H1 (cell line): ENCODE measurements at regions not wholly inside any gene's neighbourhood (a gene's known extent, or its start where the extent isn't known, plus 50 kb on each side); places are given as distances from the start of the nearest gene placed in this dataset.

ENCODE experiments used
- CTCF ChIA-PET: fragments of 300-600 bp; sonication (Branson Sonifier 250); formaldehyde crosslinking; loops from one replicate; lab custom pipeline; 2021; ENCODE audit not compliant: partially characterized antibody; lab: Charles Lee
- POLR2A ChIA-PET: fragments of 300-600 bp; sonication (Branson Sonifier 250); formaldehyde crosslinking; loops from one replicate; lab custom pipeline; 2021; ENCODE audit warnings: inconsistent platforms; ENCODE audit not compliant: partially characterized antibody; lab: Charles Lee
- DNase-seq, 2 experiments: peaks; one replicate each; pipeline versions ENCODE4 v3.0.0 to v3.0.0-alpha.2; 2010 to 2022; ENCODE audit warnings: low spot score in 2 of 2, low read depth in 1 of 2, mixed read lengths in 1 of 2
- FAIRE-seq: peaks from 2 replicates; lab custom pipeline; 2011; peaks lifted over from hg19 to GRCh38; lab: Jason Lieb, UNC
- H2AFZ ChIP-seq: 2 replicates; pipeline ENCODE4 v1.8.1; 2012; ENCODE audit warnings: low read length, inconsistent platforms
- H2AK5ac ChIP-seq: 2 replicates; pipeline ENCODE4 v1.6.1; 2013; ENCODE audit warnings: low read depth, low read length
- H2BK120ac ChIP-seq: replicated peaks from 2 replicates; pipeline ENCODE3; 2013; ENCODE audit warnings: low read depth, low read length, inconsistent platforms
- H2BK12ac ChIP-seq: 2 replicates; pipeline ENCODE4 v1.6.1; 2013; ENCODE audit warnings: low read depth, low read length
- H2BK15ac ChIP-seq: 2 replicates; pipeline ENCODE4 v1.6.1; 2013; ENCODE audit warnings: low read length
- H2BK20ac ChIP-seq: 2 replicates; pipeline ENCODE4 v1.6.1; 2013; ENCODE audit warnings: low read length
- H2BK5ac ChIP-seq: 2 replicates; pipeline ENCODE4 v1.6.1; 2013; ENCODE audit warnings: low read depth, low read length
- H3K14ac ChIP-seq: 2 replicates; pipeline ENCODE4 v1.6.1; 2013; ENCODE audit warnings: inconsistent platforms; ENCODE audit not compliant: insufficient read length
- H3K18ac ChIP-seq: 2 replicates; pipeline ENCODE4 v1.6.1; 2013; ENCODE audit warnings: low read length; ENCODE audit errors: extremely low read depth
- H3K23ac ChIP-seq: 2 replicates; pipeline ENCODE4 v1.6.1; 2013; ENCODE audit warnings: inconsistent platforms; ENCODE audit not compliant: insufficient read length
- H3K23me2 ChIP-seq: 2 replicates; pipeline ENCODE4 v1.6.1; 2013; ENCODE audit warnings: low read depth, low read length
- H3K27ac ChIP-seq: 2 replicates; pipeline ENCODE4 v1.6.1; 2011; ENCODE audit warnings: low read depth, low read length, inconsistent platforms
- H3K27me3 ChIP-seq, 4 experiments: replicated peaks in 1 of 4; 1 replicate in 1 of 4; 2 replicates in 3 of 4; pipeline versions ENCODE4 v1.6.1 to v1.8.1; 2011 to 2013; ENCODE audit warnings: low read length in 3 of 4, mild to moderate bottlenecking in 3 of 4, inconsistent platforms in 2 of 4, mixed read lengths in 2 of 4, moderate library complexity in 1 of 4; ENCODE audit not compliant: control insufficient read depth in 3 of 4, insufficient read depth in 3 of 4; ENCODE audit errors: extremely low read depth in 1 of 4
- H3K36me3 ChIP-seq, 4 experiments: 2 replicates each; pipeline versions ENCODE4 v1.6.1 to v1.8.1; 2011 to 2013; ENCODE audit warnings: mild to moderate bottlenecking in 4 of 4, low read length in 3 of 4, moderate library complexity in 2 of 4, control low read depth in 1 of 4, inconsistent platforms in 1 of 4; ENCODE audit not compliant: insufficient read depth in 4 of 4, control insufficient read depth in 2 of 4
- H3K4ac ChIP-seq: replicated peaks from 2 replicates; pipeline ENCODE3; 2013; ENCODE audit warnings: low read length, low read depth, mixed read lengths, inconsistent platforms; ENCODE audit not compliant: insufficient read length
- H3K4me1 ChIP-seq, 4 experiments: replicated peaks in 1 of 4; 1 replicate in 1 of 4; 2 replicates in 3 of 4; pipeline versions ENCODE4 v1.6.1 to v1.8.1; 2011 to 2013; ENCODE audit warnings: low read length in 3 of 4, inconsistent platforms in 2 of 4, mixed read lengths in 1 of 4; ENCODE audit not compliant: insufficient read depth in 4 of 4, control insufficient read depth in 3 of 4
- H3K4me2 ChIP-seq, 2 experiments: 2 replicates each; pipeline versions ENCODE4 v1.6.1 to v1.8.1; 2011 to 2013; ENCODE audit warnings: low read depth in 2 of 2, low read length in 2 of 2, control low read depth in 1 of 2, inconsistent platforms in 1 of 2, mild to moderate bottlenecking in 1 of 2; ENCODE audit not compliant: insufficient read depth in 1 of 2
- H3K4me3 ChIP-seq, 4 experiments: fragments of 200-600, 300-600 bp in 1 of 4; sonication (generic), shearing (Covaris generic), sonication (Bioruptor Twin) in 1 of 4; 2 replicates each; pipeline versions ENCODE4 v1.5.1 to v1.8.1; 2011 to 2016; ENCODE audit warnings: low read length in 4 of 4, low read depth in 3 of 4, control low read depth in 2 of 4, inconsistent platforms in 2 of 4, mild to moderate bottlenecking in 2 of 4, mixed read lengths in 1 of 4, moderate library complexity in 1 of 4; ENCODE audit not compliant: insufficient read depth in 2 of 4; ENCODE audit errors: extremely low read depth in 1 of 4
- H3K56ac ChIP-seq: replicated peaks from 2 replicates; pipeline ENCODE3; 2013; ENCODE audit warnings: low read depth, mild to moderate bottlenecking, mixed read lengths, low read length, inconsistent platforms; ENCODE audit not compliant: insufficient read length
- H3K79me1 ChIP-seq: 2 replicates; pipeline ENCODE4 v1.6.1; 2013; ENCODE audit warnings: low read depth, low read length, control low read depth
- H3K79me2 ChIP-seq, 2 experiments: 2 replicates each; pipeline versions ENCODE4 v1.6.1 to v1.8.1; 2012 to 2013; ENCODE audit warnings: low read length in 2 of 2, mild to moderate bottlenecking in 2 of 2, inconsistent platforms in 1 of 2; ENCODE audit not compliant: insufficient read depth in 2 of 2, control insufficient read depth in 1 of 2
- H3K9ac ChIP-seq, 4 experiments: replicated peaks in 1 of 4; 1 replicate in 1 of 4; 2 replicates in 3 of 4; pipeline versions ENCODE4 v1.6.1 to v1.8.1; 2011 to 2013; ENCODE audit warnings: low read depth in 3 of 4, low read length in 3 of 4, control low read depth in 2 of 4, mild to moderate bottlenecking in 2 of 4, moderate library complexity in 2 of 4, inconsistent platforms in 1 of 4; ENCODE audit errors: extremely low read depth in 1 of 4
- H3K9me3 ChIP-seq, 2 experiments: 2 replicates each; pipeline versions ENCODE4 v1.6.1 to v1.8.1; 2012 to 2013; ENCODE audit warnings: mild to moderate bottlenecking in 2 of 2, moderate library complexity in 2 of 2, control low read depth in 1 of 2, inconsistent platforms in 1 of 2, low read depth in 1 of 2, low read length in 1 of 2, mixed read lengths in 1 of 2; ENCODE audit not compliant: insufficient read depth in 2 of 2
- H4K20me1 ChIP-seq, 2 experiments: replicated peaks in 1 of 2; 2 replicates each; pipeline versions ENCODE3 to v1.8.1; 2011 to 2013; ENCODE audit warnings: inconsistent platforms in 2 of 2, low read length in 2 of 2, mild to moderate bottlenecking in 1 of 2; ENCODE audit not compliant: insufficient read depth in 2 of 2, control insufficient read depth in 1 of 2
- H4K5ac ChIP-seq: 2 replicates; pipeline ENCODE4 v1.6.1; 2013; ENCODE audit warnings: low read length, low read depth, mixed read lengths, inconsistent platforms; ENCODE audit not compliant: insufficient read length
- H4K8ac ChIP-seq: 2 replicates; pipeline ENCODE4 v1.8.0; 2013; ENCODE audit warnings: mild to moderate bottlenecking, moderate library complexity, low read length, inconsistent platforms; ENCODE audit not compliant: insufficient read depth; ENCODE audit errors: extremely low read depth
- H4K91ac ChIP-seq: replicated peaks from 2 replicates; pipeline ENCODE3; 2013; ENCODE audit warnings: low read length, mixed read lengths, inconsistent platforms; ENCODE audit not compliant: insufficient read length
- CBX8 ChIP-seq: fragments of 300-800, 300-1000 bp; sonication (generic); IDR thresholded peaks from 2 replicates; pipeline ENCODE4 v1.7.1; 2016; ENCODE audit warnings: low read depth, low read length, borderline replicate concordance
- CREB1 ChIP-seq: IDR thresholded peaks from 2 replicates; pipeline ENCODE4 v1.6.1; 2012; ENCODE audit warnings: inconsistent platforms
- CTBP2 ChIP-seq: IDR thresholded peaks from 2 replicates; pipeline ENCODE4 v1.7.0; 2011; ENCODE audit warnings: borderline replicate concordance, mild to moderate bottlenecking, moderate library complexity, mixed read lengths, low read length; ENCODE audit not compliant: insufficient read depth, insufficient read length
- EP300 ChIP-seq, 2 experiments: IDR thresholded peaks; 1 replicate in 1 of 2; 2 replicates in 1 of 2; pipeline ENCODE4 v1.6.1; 2011 to 2012; ENCODE audit warnings: low read depth in 2 of 2, low read length in 2 of 2, mild to moderate bottlenecking in 2 of 2, borderline replicate concordance in 1 of 2, inconsistent platforms in 1 of 2, moderate library complexity in 1 of 2
- HDAC6 ChIP-seq: IDR thresholded peaks from one replicate; pipeline ENCODE4 v1.7.1; 2012; ENCODE audit warnings: low read depth, mild to moderate bottlenecking, inconsistent platforms, low read length, moderate library complexity
- NRF1 ChIP-seq: IDR thresholded peaks from 2 replicates; pipeline ENCODE4 v1.6.1; 2011; ENCODE audit warnings: mild to moderate bottlenecking, low read depth, low read length, improper control_type of control experiment
- POLR2A ChIP-seq, 2 experiments: IDR thresholded peaks; 1 replicate in 1 of 2; 2 replicates in 1 of 2; pipeline ENCODE4 v1.6.1; 2011; ENCODE audit warnings: low read depth in 2 of 2, low read length in 2 of 2, mild to moderate bottlenecking in 2 of 2; ENCODE audit errors: control extremely low read depth in 1 of 2
- RBBP5 ChIP-seq: IDR thresholded peaks from 2 replicates; pipeline ENCODE4 v1.7.1; 2012; ENCODE audit warnings: low read depth, mild to moderate bottlenecking, inconsistent platforms, low read length, moderate library complexity, borderline replicate concordance
- SIRT6 ChIP-seq: IDR thresholded peaks from one replicate; pipeline ENCODE4 v1.7.1; 2012; ENCODE audit warnings: low read length, inconsistent platforms
- SRF ChIP-seq: IDR thresholded peaks from 2 replicates; pipeline ENCODE4 v1.6.1; 2011; ENCODE audit warnings: mild to moderate bottlenecking, low read depth, low read length, moderate library complexity
- TCF12 ChIP-seq: IDR thresholded peaks from 2 replicates; pipeline ENCODE4 v1.6.1; 2011; ENCODE audit warnings: low read depth, mild to moderate bottlenecking, low read length
- ZNF274 ChIP-seq: IDR thresholded peaks from 2 replicates; pipeline ENCODE4 v1.7.0; 2012; ENCODE audit warnings: low read length, borderline replicate concordance; ENCODE audit errors: extremely low read depth
- WGBS, 2 experiments: shearing (Covaris generic) in 1 of 2; methylation state at CpG; one replicate each; pipeline versions ENCODE4 v1.1.6 to v1.1.7; 2013 to 2015; ENCODE audit warnings: low lambda C conversion rate in 2 of 2, mixed read lengths in 2 of 2, inconsistent platforms in 1 of 2, low coverage in 1 of 2, missing lambda C conversion rate in 1 of 2; ENCODE audit not compliant: insufficient replicate concordance in 2 of 2, insufficient coverage in 1 of 2, insufficient read length in 1 of 2; ENCODE audit errors: extremely low coverage in 1 of 2, missing lambda C conversion rate in 1 of 2; 5-methylcytosine and 5-hydroxymethylcytosine counted together
- TF ChIP-seq, protein P1 (sequence below): IDR thresholded peaks from 2 replicates; pipeline ENCODE4 v1.6.1; 2011; ENCODE audit warnings: low read length, improper control_type of control experiment

GRCh38 chr22:22974156-22974555 is 86.5 kb downstream of the IGLL5 start:
- Histone ChIP-seq H4K8ac (no peak overlapping the region), H2BK15ac (no peak overlapping the region), H2BK5ac (no peak overlapping the region), H3K79me1 (no peaks in the 10 kb centered on the region), H4K20me1 (no peaks in the 10 kb centered on the region), H3K4me2 (no peak overlapping the region), H3K4me3 (no peak overlapping the region), H3K9me3 (peaks cover 6 to 11% of the 10 kb centered on the region in 2 experiments), H2AK5ac (no peak overlapping the region), H3K14ac (no peak overlapping the region), H2AFZ (no peak overlapping the region), H3K4me1 (no peaks in the 10 kb centered on the region), H3K56ac (no peak overlapping the region), H4K91ac (no peak overlapping the region), H3K9ac (no peak overlapping the region), H3K36me3 (no peaks in the 10 kb centered on the region), H3K4ac (no peak overlapping the region), H3K23ac (no peak overlapping the region), H3K27ac (no peak overlapping the region), H2BK12ac (no peak overlapping the region), H4K5ac (no peak overlapping the region), H2BK120ac (no peak overlapping the region), H3K18ac (no peak overlapping the region), H3K79me2 (no peaks in the 10 kb centered on the region), H3K27me3 (peaks cover 0 to 3% (median 2%) of the 10 kb centered on the region in 4 experiments; a peak in 4 of 7 replicates), H3K23me2 (no peaks in the 10 kb centered on the region), H2BK20ac (no peak overlapping the region)
- ChIA-PET POLR2A (no interaction called here), CTCF (interaction anchor here (1.4 to 3.3 kb wide), 3 partner anchors 14 to 154 kb away, joined by 4 to 24 read pairs (median 4); no protein-coding TSS in a partner anchor)
- WGBS, 2 experiments = 69% methylated on average over 3 of the region's 3 CpGs; no CpG with 5 or more reads in 1 of the 2 experiments
- DNase-seq = no peak
- FAIRE-seq = no peak
- TF ChIP-seq NRF1 = no peak
- no peak for TF ChIP-seq ZNF274
- no peak for TF ChIP-seq SIRT6
- TF ChIP-seq EP300 (IDR thresholded peaks at IDR 0.05; ENCODE audit: borderline replicate concordance in 1 of 2, low read depth in 2 of 2, low read length in 2 of 2) = no peak
- TF ChIP-seq CREB1 = no peak
- TF ChIP-seq HDAC6 = no peak
- TF ChIP-seq SRF = no peak
- TF ChIP-seq RBBP5 = no peak
- no peak for TF ChIP-seq POLR2A (IDR thresholded peaks at IDR 0.05; ENCODE audit: control extremely low read depth in 1 of 2, low read depth in 2 of 2, low read length in 2 of 2)
- TF ChIP-seq CBX8 = no peak
- no peak for TF ChIP-seq TCF12
- TF ChIP-seq CTBP2 = no peak
- TF ChIP-seq, protein P1, sequence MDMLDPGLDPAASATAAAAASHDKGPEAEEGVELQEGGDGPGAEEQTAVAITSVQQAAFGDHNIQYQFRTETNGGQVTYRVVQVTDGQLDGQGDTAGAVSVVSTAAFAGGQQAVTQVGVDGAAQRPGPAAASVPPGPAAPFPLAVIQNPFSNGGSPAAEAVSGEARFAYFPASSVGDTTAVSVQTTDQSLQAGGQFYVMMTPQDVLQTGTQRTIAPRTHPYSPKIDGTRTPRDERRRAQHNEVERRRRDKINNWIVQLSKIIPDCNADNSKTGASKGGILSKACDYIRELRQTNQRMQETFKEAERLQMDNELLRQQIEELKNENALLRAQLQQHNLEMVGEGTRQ = no peak
